Stomach (tissue), 8 donors: ENCODE measurements at regions not wholly inside any gene's neighbourhood (a gene's known extent, or its start where the extent isn't known, plus 50 kb on each side); places are given as distances from the start of the nearest gene placed in this dataset.

Experiments
- DNase-seq, 2 donors: peaks; one replicate each; pipeline versions ENCODE4 v3.0.0 to v3.0.0-alpha.2; 2013 to 2019
- H3K27ac ChIP-seq, 5 donors: fragments of 200-600 bp in 4 of 5; sonication (generic) in 4 of 5; one replicate each; pipeline ENCODE4 v1.5.1; 2013 to 2019; ENCODE audit warnings: mild to moderate bottlenecking in 1 of 5, moderate library complexity in 1 of 5
- H3K27me3 ChIP-seq, 3 donors: fragments of 200-600 bp; sonication (generic); one replicate each; pipeline ENCODE4 v1.5.1; 2017 to 2019; ENCODE audit warnings: mixed run types in 1 of 3
- H3K36me3 ChIP-seq, 4 donors: fragments of 200-600 bp; sonication (generic); 1 replicate in 3 of 4; 2 replicates in 1 of 4; pipeline ENCODE4 v1.5.1; 2016 to 2019
- H3K4me1 ChIP-seq, 4 donors: fragments of 200-600 bp; sonication (generic); one replicate each; pipeline ENCODE4 v1.5.1; 2016 to 2019
- H3K4me3 ChIP-seq, 4 donors: fragments of 200-600 bp; sonication (generic) in 3 of 4; one replicate each; pipeline ENCODE4 v1.5.1; 2016 to 2019; ENCODE audit warnings: mild to moderate bottlenecking in 1 of 4
- H3K9me3 ChIP-seq, 4 donors: fragments of 200-600 bp; sonication (generic); one replicate each; pipeline ENCODE4 v1.5.1; 2016 to 2019
- EP300 ChIP-seq: sonication (generic); formaldehyde crosslinking; IDR thresholded peaks from one replicate; pipeline ENCODE4 v1.6.1; 2017; ENCODE audit warnings: antibody characterized with exemption
- POLR2A ChIP-seq, 4 donors: fragments of 450-650 bp; IDR thresholded peaks; one replicate each; pipeline ENCODE4 v1.6.1; 2016; ENCODE audit warnings: antibody characterized with exemption in 4 of 4, control low read depth in 2 of 4, mild to moderate bottlenecking in 1 of 4, moderate library complexity in 1 of 4
- POLR2AphosphoS5 ChIP-seq, 3 donors: sonication (generic); formaldehyde crosslinking; IDR thresholded peaks; one replicate each; pipeline ENCODE4 v1.6.1; 2016; ENCODE audit warnings: antibody characterized with exemption in 3 of 3
- WGBS, 5 donors: extraction: QIAGEN DNeasy Blood & Tissue Kit in 3 of 5; methylation state at CpG; one replicate each; pipeline versions ENCODE4 v1.1.5 to v1.1.7; 2013 to 2018; 5-methylcytosine and 5-hydroxymethylcytosine counted together
- intact Hi-C: fragments of 100-400 bp; cut with DNase I; formaldehyde crosslinking; loops from one replicate; pipeline ENCODE4 v1.15.1; 2023; ENCODE audit warnings: low total_unique reads
- TF ChIP-seq, protein P1 (sequence below), 7 experiments: fragments of 450-650 bp in 4 of 7; fragments of 200-600 bp in 3 of 7; sonication (generic) in 3 of 7; IDR thresholded peaks; one replicate each; pipeline ENCODE4 v1.5.1; 2016 to 2019; ENCODE audit warnings: antibody characterized with exemption in 7 of 7, control low read depth in 2 of 7, mild to moderate bottlenecking in 1 of 7
- donor health status: healthy with polysubstance abuse.
- donor health status: Bipolar disorder and iron deficiency.
- donor health status: healthy.

DNA sequence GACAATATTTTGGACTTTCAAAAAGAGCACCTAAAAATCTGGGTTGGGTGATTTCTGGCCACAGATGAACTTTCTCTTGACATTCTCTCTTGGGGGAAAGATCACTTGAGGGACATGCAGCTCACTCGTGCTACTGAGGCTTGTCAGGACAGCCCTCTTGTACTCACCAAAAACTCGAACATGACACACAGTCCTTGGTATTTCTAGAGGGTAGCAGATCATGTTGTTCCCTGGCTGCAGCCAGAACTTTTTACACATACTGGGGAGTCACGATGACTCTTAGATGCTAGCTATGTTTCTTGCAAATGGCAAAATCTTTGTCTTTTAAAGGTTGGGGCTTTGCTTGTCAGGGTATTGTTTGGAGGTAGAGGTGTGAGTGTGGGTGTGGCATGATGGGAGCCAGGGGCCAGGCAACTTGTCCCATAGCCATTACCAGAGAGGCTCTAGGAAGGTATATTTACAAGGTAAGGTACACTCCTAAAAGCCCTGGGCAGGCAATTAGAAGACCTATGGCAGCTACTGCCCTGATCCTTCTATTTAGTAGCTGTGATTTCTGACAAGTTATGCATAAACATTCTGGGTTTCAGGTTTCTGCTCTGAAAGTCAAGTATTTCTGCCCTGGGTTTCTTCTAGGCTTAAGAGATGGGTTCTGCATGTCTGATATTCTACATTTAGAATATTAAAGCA lies 241.7 kb upstream of the TLL1 start:
- TF ChIP-seq, protein P1, sequence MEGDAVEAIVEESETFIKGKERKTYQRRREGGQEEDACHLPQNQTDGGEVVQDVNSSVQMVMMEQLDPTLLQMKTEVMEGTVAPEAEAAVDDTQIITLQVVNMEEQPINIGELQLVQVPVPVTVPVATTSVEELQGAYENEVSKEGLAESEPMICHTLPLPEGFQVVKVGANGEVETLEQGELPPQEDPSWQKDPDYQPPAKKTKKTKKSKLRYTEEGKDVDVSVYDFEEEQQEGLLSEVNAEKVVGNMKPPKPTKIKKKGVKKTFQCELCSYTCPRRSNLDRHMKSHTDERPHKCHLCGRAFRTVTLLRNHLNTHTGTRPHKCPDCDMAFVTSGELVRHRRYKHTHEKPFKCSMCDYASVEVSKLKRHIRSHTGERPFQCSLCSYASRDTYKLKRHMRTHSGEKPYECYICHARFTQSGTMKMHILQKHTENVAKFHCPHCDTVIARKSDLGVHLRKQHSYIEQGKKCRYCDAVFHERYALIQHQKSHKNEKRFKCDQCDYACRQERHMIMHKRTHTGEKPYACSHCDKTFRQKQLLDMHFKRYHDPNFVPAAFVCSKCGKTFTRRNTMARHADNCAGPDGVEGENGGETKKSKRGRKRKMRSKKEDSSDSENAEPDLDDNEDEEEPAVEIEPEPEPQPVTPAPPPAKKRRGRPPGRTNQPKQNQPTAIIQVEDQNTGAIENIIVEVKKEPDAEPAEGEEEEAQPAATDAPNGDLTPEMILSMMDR (IDR thresholded peaks at IDR 0.05), result no peak
- TF ChIP-seq EP300, result no peak
- no peak for TF ChIP-seq POLR2A (IDR thresholded peaks at IDR 0.05)
- TF ChIP-seq POLR2AphosphoS5 (IDR thresholded peaks at IDR 0.05), result no peak
- Histone ChIP-seq H3K9me3 (no peaks in the 10 kb centered on the region), H3K36me3 (no peaks in the 10 kb centered on the region), H3K27me3 (no peaks in the 10 kb centered on the region), H3K4me3 (no peak overlapping the region), H3K27ac (no peak overlapping the region), H3K4me1 (no peaks in the 10 kb centered on the region)
- WGBS, 5 donors, result 69 to 88% (median 83%) methylated on average over 3 of the region's 3 CpGs
- intact Hi-C loops, result no loop called here
- no peak for DNase-seq

DNA sequence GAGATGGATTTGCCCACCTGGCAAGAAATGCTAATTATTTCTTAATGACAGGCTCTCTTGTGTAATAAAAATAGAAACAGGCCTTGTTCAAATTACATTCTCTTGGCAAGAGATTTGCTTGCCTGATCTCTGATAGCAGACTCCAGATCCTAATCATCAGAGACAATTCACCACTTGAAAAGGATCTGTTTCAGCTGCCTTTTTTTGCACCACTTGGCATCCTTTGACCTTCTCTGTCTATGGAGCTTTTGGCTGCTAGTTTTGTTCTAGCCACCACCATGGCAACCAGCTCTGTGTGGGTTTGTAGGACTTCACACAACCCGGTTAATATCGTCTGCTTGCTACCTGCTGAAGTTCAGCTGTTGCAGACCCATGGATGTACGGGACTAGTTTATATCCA lies 241.1 kb upstream of the TLL1 start:
- Histone ChIP-seq H3K4me3 (no peak overlapping the region), H3K27ac (no peak overlapping the region), H3K27me3 (no peaks in the 10 kb centered on the region), H3K4me1 (no peaks in the 10 kb centered on the region), H3K36me3 (no peaks in the 10 kb centered on the region), H3K9me3 (no peaks in the 10 kb centered on the region)
- intact Hi-C loops, result no loop called here
- WGBS, 5 donors, result 70 to 80% (median 76%) methylated on average over 3 of the region's 3 CpGs
- DNase-seq, result peak in 1 of 2 donors; percentile 18
- TF ChIP-seq POLR2A (IDR thresholded peaks at IDR 0.05), result no peak
- TF ChIP-seq EP300, result no peak
- no peak for TF ChIP-seq POLR2AphosphoS5 (IDR thresholded peaks at IDR 0.05)
- TF ChIP-seq, protein P1 (IDR thresholded peaks at IDR 0.05), result no peak

GRCh38 chr4:165634766-165635165 lies 238.3 kb upstream of the TLL1 start:
- TF ChIP-seq EP300, result no peak
- TF ChIP-seq, protein P1 (IDR thresholded peaks at IDR 0.05), result no peak
- TF ChIP-seq POLR2A (IDR thresholded peaks at IDR 0.05), result no peak
- TF ChIP-seq POLR2AphosphoS5 (IDR thresholded peaks at IDR 0.05), result no peak
- H3K9me3 ChIP-seq, result no peaks in the 10 kb centered on the region
- H3K4me1 ChIP-seq, result no peaks in the 10 kb centered on the region
- no peaks in the 10 kb centered on the region for H3K36me3 ChIP-seq
- intact Hi-C loops, result no loop called here
- H3K27ac ChIP-seq, result no peak overlapping the region
- DNase-seq, result no peak
- H3K4me3 ChIP-seq, result no peak overlapping the region
- H3K27me3 ChIP-seq, result no peaks in the 10 kb centered on the region

- WGBS, 5 donors, result 78 to 100% (median 87%) methylated on average over 1 of the region's 1 CpG
- intact Hi-C loops, result no loop called here
- no peaks in the 10 kb centered on the region for H3K36me3 ChIP-seq
- H3K4me1 ChIP-seq, result no peaks in the 10 kb centered on the region
- H3K27ac ChIP-seq, result no peak overlapping the region
- TF ChIP-seq, protein P1 (IDR thresholded peaks at IDR 0.05), result no peak
- TF ChIP-seq POLR2AphosphoS5 (IDR thresholded peaks at IDR 0.05) (no peak), POLR2A (IDR thresholded peaks at IDR 0.05) (no peak), EP300 (no peak)
- H3K9me3 ChIP-seq, result no peaks in the 10 kb centered on the region
- H3K27me3 ChIP-seq, result no peaks in the 10 kb centered on the region
- no peak for DNase-seq
- H3K4me3 ChIP-seq, result no peak overlapping the region
These were observed 237.7 kb upstream of the TLL1 start for GRCh38 chr4:165635381-165635780.
